OCI-LY7 (cell line): ENCODE measurements at regions not wholly inside any gene's neighbourhood (a gene's known extent, or its start where the extent isn't known, plus 50 kb on each side); places are given as distances from the start of the nearest gene placed in this dataset.
"Not testable (repeated sequence)": the region's sequence is repeated elsewhere in the genome, so short reads cannot be mapped to it uniquely, and the experiment has no call there.

Experiments used
- BruUV-seq: library from RNA; stranded (reverse); fragments of 400-500 nt; replicated peaks from 2 replicates; lab custom pipeline; 2021; lab: Mats Ljungman, UMichigan
- CTCF ChIA-PET: fragments of 300-600 bp; sonication (Branson Sonifier 250); formaldehyde crosslinking; loops from one replicate; lab custom pipeline; 2022; ENCODE audit warnings: antibody characterized with exemption; ENCODE audit not compliant: unreplicated experiment; lab: Charles Lee
- POLR2A ChIA-PET: fragments of 300-600 bp; sonication (Branson Sonifier 250); formaldehyde crosslinking; loops from one replicate; lab custom pipeline; 2022; ENCODE audit warnings: antibody characterized with exemption; lab: Charles Lee
- DNase-seq: peaks from one replicate; pipeline ENCODE4 v3.0.0-alpha.2; 2015; ENCODE audit warnings: low spot score
- H2AFZ ChIP-seq: fragments of 200-600 bp; sonication (generic), shearing (Covaris generic); 2 replicates; pipeline ENCODE4 v1.6.1; 2014; ENCODE audit warnings: mild to moderate bottlenecking, antibody characterized with exemption, low read length, moderate library complexity
- H3K27ac ChIP-seq: fragments of 200-600 bp; sonication (generic); 2 replicates; pipeline ENCODE4 v1.5.1; 2014; ENCODE audit warnings: mixed run types, low read depth, mild to moderate bottlenecking, moderate library complexity, low read length, inconsistent platforms; ENCODE audit not compliant: poor library complexity, severe bottlenecking
- H3K36me3 ChIP-seq: fragments of 200-600 bp; sonication (generic); 2 replicates; pipeline ENCODE4 v1.6.1; 2014; ENCODE audit warnings: mild to moderate bottlenecking, antibody characterized with exemption, low read length, moderate library complexity, mixed read lengths; ENCODE audit not compliant: insufficient read depth
- H3K4me1 ChIP-seq: fragments of 200-600 bp; sonication (generic); 2 replicates; pipeline ENCODE4 v1.5.1; 2014; ENCODE audit warnings: mild to moderate bottlenecking, low read length; ENCODE audit not compliant: insufficient read depth, poor library complexity, severe bottlenecking
- H3K4me2 ChIP-seq: fragments of 200-600 bp; sonication (generic); 2 replicates; pipeline ENCODE4 v1.6.1; 2014; ENCODE audit warnings: mild to moderate bottlenecking, low read length
- H3K4me3 ChIP-seq: fragments of 200-600 bp; sonication (generic); 2 replicates; pipeline ENCODE4 v1.5.1; 2014; ENCODE audit warnings: mild to moderate bottlenecking, low read depth, low read length; ENCODE audit not compliant: poor library complexity, severe bottlenecking
- H3K79me2 ChIP-seq: fragments of 200-600 bp; sonication (generic); 2 replicates; pipeline ENCODE4 v1.6.1; 2016; ENCODE audit warnings: low read depth, mild to moderate bottlenecking, low read length, moderate library complexity, mixed read lengths; ENCODE audit not compliant: insufficient read depth
- H3K9me2 ChIP-seq: fragments of 200-600 bp; sonication (generic); 2 replicates; pipeline ENCODE4 v1.6.1; 2016; ENCODE audit warnings: mild to moderate bottlenecking, low read length, mixed read lengths; ENCODE audit not compliant: insufficient read depth
- H3K9me3 ChIP-seq: fragments of 200-600 bp; sonication (generic); 2 replicates; pipeline ENCODE4 v1.6.1; 2014; ENCODE audit warnings: mild to moderate bottlenecking, mixed run types, low read length, mixed read lengths
- H4K20me1 ChIP-seq: fragments of 200-600 bp; sonication (generic); 2 replicates; pipeline ENCODE4 v1.6.1; 2014; ENCODE audit warnings: mild to moderate bottlenecking, antibody characterized with exemption, low read length, moderate library complexity, mixed read lengths; ENCODE audit not compliant: insufficient read depth
- CTCF ChIP-seq: fragments of 200-600 bp; sonication (generic); conservative IDR thresholded peaks from 2 replicates; pipeline ENCODE4 v1.5.1; 2014; ENCODE audit warnings: mild to moderate bottlenecking, antibody characterized with exemption, low read length, moderate library complexity, mixed read lengths
- EZH2phosphoT487 ChIP-seq: fragments of 200-600 bp; sonication (generic); IDR thresholded peaks from 2 replicates; pipeline ENCODE4 v1.6.1; 2018; ENCODE audit warnings: low read depth, borderline replicate concordance, mild to moderate bottlenecking, mixed run types, antibody characterized with exemption, low read length, moderate library complexity, mixed read lengths
- intact Hi-C: fragments of 100-400 bp; cut with micrococcal nuclease; formaldehyde crosslinking; loops from one replicate; pipeline ENCODE4 v1.10.0; 2022; ENCODE audit not compliant: unreplicated experiment

DNA sequence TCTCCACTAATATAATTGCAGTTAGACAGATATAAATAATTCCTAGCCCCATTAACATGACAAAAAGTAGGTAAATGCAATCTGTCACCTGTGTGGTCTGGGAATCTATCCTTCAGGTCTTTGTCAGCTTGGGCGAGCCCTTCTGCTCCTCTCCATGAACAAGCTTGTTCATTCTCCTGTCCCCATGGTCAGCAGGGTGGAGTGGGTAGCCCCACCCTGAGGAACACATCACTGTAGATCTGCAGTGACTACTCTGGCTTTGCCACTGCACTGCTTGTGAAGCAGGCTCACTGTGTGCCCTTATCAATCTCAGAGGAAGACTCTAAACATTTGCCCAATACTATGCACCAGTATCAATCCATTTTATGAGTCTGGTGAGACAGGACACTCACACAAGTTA lies 279.0 kb downstream of the MATN1 start:
- DNase-seq: no peak
- H3K36me3 ChIP-seq: no peaks in the 10 kb centered on the region
- no peak overlapping the region for H3K4me2 ChIP-seq
- no peaks in the 10 kb centered on the region for H3K79me2 ChIP-seq
- no peaks in the 10 kb centered on the region for H4K20me1 ChIP-seq
- H3K4me3 ChIP-seq: no peak overlapping the region
- H3K27ac ChIP-seq: no peak overlapping the region
- H3K4me1 ChIP-seq: no peaks in the 10 kb centered on the region
- POLR2A ChIA-PET: no interaction called here
- CTCF ChIA-PET: no interaction called here
- no peaks in the 10 kb centered on the region for H3K9me2 ChIP-seq
- no TSS peak for BruUV-seq
- TF ChIP-seq EZH2phosphoT487 (no peak), CTCF (no peak)
- intact Hi-C loops: no loop called here
- H3K9me3 ChIP-seq: no peaks in the 10 kb centered on the region
- no peak overlapping the region for H2AFZ ChIP-seq

GRCh38 chr1:30438274-30438673 lies 285.1 kb downstream of the MATN1 start:
- H3K9me2 ChIP-seq, H3K4me1 ChIP-seq, H3K4me3 ChIP-seq, H3K36me3 ChIP-seq, H3K4me2 ChIP-seq, POLR2A ChIA-PET, H3K27ac ChIP-seq, BruUV-seq, H3K79me2 ChIP-seq, H4K20me1 ChIP-seq, intact Hi-C loops, DNase-seq, CTCF ChIA-PET, H3K9me3 ChIP-seq, H2AFZ ChIP-seq: not testable (repeated sequence)

DNA sequence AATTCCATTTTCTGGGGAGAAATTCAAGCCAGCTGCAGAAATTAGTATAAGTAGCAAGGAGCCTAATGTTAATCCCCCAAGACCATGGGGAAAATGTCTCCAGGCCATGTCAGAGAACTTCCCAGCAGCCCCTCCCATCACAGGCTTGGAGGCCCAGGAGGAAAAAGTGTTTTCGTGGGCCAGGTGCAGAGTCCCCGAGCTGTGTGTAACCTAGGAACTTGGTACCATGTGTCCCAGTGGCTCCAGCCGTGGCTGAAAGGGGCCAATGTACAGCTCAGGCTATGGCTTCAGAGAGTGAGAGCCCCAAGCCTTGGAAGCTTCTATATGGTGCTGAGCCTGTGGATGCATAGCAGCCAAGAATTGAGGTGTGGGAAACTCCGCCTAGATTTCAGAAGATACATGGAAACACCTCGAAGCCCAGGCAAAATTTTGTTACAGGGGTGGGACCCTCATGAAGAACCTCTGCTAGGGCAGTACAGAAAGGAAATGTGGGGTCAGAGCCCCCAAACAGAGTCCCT lies 286.3 kb downstream of the MATN1 start:
- H3K36me3 ChIP-seq: no peaks in the 10 kb centered on the region
- no peak for DNase-seq
- CTCF ChIA-PET: no interaction called here
- H3K27ac ChIP-seq: no peak overlapping the region
- H3K9me2 ChIP-seq: 0 out of 2 replicates have a peak, but pooled peaks cover 4% of the 10 kb centered on the region
- no peaks in the 10 kb centered on the region for H4K20me1 ChIP-seq
- no peak for TF ChIP-seq CTCF
- no TSS peak for BruUV-seq
- no peaks in the 10 kb centered on the region for H3K79me2 ChIP-seq
- intact Hi-C loops: no loop called here
- H3K4me1 ChIP-seq: no peaks in the 10 kb centered on the region
- POLR2A ChIA-PET: no interaction called here
- H3K4me3 ChIP-seq: no peak overlapping the region
- no peak overlapping the region for H2AFZ ChIP-seq
- no peak overlapping the region for H3K4me2 ChIP-seq
- H3K9me3 ChIP-seq: no peaks in the 10 kb centered on the region
